MM.1S (cell line): ENCODE measurements at regions not wholly inside any gene's neighbourhood (a gene's known extent, or its start where the extent isn't known, plus 50 kb on each side); places are given as distances from the start of the nearest gene placed in this dataset.
"Not testable (repeated sequence)": the region's sequence is repeated elsewhere in the genome, so short reads cannot be mapped to it uniquely, and the experiment has no call there.

Experiments used
- EZH2phosphoT487 ChIP-seq: fragments of 300-600 bp; sonication (generic); IDR thresholded peaks from 2 replicates; pipeline ENCODE4 v1.6.1; 2018; ENCODE audit warnings: antibody characterized with exemption, low read length
- TF ChIP-seq, protein P1 (sequence below): fragments of 300-600 bp; sonication (generic); IDR thresholded peaks from 2 replicates; pipeline ENCODE4 v1.5.1; 2016; ENCODE audit warnings: antibody characterized with exemption, low read length, mixed read lengths

DNA sequence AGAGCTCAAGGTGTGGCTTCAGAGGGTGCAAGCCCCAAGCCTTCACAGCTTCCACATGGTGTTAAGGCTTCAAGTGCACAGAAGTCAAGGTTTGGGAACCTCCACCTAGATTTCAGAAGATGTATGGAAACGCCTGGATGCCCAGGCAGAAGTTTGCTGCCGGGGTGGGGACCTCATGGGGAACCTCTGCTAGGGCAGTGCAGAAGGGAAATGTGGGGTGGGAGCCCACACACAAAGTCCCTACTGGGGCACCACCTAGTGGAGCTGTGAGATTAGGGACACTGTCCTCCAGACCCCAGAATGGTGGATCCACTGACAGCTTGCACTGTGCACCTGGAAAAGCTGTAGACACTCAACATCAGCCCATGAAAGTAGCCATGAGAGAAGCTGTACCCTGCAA lies 99.6 kb upstream of the CLEC14A start:
- TF ChIP-seq, protein P1, sequence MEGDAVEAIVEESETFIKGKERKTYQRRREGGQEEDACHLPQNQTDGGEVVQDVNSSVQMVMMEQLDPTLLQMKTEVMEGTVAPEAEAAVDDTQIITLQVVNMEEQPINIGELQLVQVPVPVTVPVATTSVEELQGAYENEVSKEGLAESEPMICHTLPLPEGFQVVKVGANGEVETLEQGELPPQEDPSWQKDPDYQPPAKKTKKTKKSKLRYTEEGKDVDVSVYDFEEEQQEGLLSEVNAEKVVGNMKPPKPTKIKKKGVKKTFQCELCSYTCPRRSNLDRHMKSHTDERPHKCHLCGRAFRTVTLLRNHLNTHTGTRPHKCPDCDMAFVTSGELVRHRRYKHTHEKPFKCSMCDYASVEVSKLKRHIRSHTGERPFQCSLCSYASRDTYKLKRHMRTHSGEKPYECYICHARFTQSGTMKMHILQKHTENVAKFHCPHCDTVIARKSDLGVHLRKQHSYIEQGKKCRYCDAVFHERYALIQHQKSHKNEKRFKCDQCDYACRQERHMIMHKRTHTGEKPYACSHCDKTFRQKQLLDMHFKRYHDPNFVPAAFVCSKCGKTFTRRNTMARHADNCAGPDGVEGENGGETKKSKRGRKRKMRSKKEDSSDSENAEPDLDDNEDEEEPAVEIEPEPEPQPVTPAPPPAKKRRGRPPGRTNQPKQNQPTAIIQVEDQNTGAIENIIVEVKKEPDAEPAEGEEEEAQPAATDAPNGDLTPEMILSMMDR = not testable (repeated sequence)
- not testable (repeated sequence) for TF ChIP-seq EZH2phosphoT487
